HepG2 (cell line): ENCODE measurements at regions not wholly inside any gene's neighbourhood (a gene's known extent, or its start where the extent isn't known, plus 50 kb on each side); places are given as distances from the start of the nearest gene placed in this dataset.

Experiments used
- ESRRA ChIP-seq: sonication (generic); formaldehyde crosslinking; IDR thresholded peaks from 2 replicates; pipeline ENCODE4 v1.5.1; 2020; ENCODE audit warnings: mild to moderate bottlenecking, low read depth, missing genetic modification reagents
- GATA4 ChIP-seq: sonication (generic); IDR thresholded peaks from 2 replicates; pipeline ENCODE4 v1.6.1; 2016; ENCODE audit warnings: antibody characterized with exemption, low read depth, borderline replicate concordance
- HNF4A ChIP-seq: sonication (generic); formaldehyde crosslinking; IDR thresholded peaks from 2 replicates; pipeline ENCODE4 v1.4.0; 2020; ENCODE audit warnings: missing genetic modification reagents
- HOXA5 ChIP-seq: sonication (generic); formaldehyde crosslinking; IDR thresholded peaks from 2 replicates; pipeline ENCODE4 v1.4.0; 2020; ENCODE audit warnings: missing genetic modification reagents
- JUND ChIP-seq: sonication (generic); formaldehyde crosslinking; IDR thresholded peaks from 2 replicates; pipeline ENCODE4 v1.8.0; 2022; ENCODE audit warnings: mild to moderate bottlenecking, missing genetic modification reagents
- KLF16 ChIP-seq, 2 experiments: sonication (generic) in 1 of 2; formaldehyde crosslinking in 1 of 2; IDR thresholded peaks; 2 replicates each; pipeline versions ENCODE4 v1.6.1 to v1.8.0; 2016 to 2023; ENCODE audit warnings: missing genetic modification reagents in 2 of 2, missing compliant biosample characterization in 1 of 2
- MTA1 ChIP-seq: sonication (generic); formaldehyde crosslinking; IDR thresholded peaks from 2 replicates; pipeline ENCODE4 v1.4.0; 2020; ENCODE audit warnings: missing genetic modification reagents, mild to moderate bottlenecking, borderline replicate concordance
- MTF2 ChIP-seq: sonication (generic); formaldehyde crosslinking; IDR thresholded peaks from 2 replicates; pipeline ENCODE4 v1.5.0; 2020; ENCODE audit warnings: missing genetic modification reagents, borderline replicate concordance
- MYC ChIP-seq: sonication (generic); formaldehyde crosslinking; IDR thresholded peaks from 2 replicates; pipeline ENCODE4 v1.9.0; 2021; ENCODE audit warnings: missing genetic modification reagents, borderline replicate concordance
- NFIC ChIP-seq: IDR thresholded peaks from 2 replicates; pipeline ENCODE4 v1.6.1; 2012; ENCODE audit warnings: mild to moderate bottlenecking, low read length, inconsistent platforms
- POGZ ChIP-seq: sonication (generic); formaldehyde crosslinking; IDR thresholded peaks from 2 replicates; pipeline ENCODE4 v1.4.0; 2020; ENCODE audit warnings: mild to moderate bottlenecking, missing genetic modification reagents
- RFXANK ChIP-seq: IDR thresholded peaks from 2 replicates; pipeline ENCODE4 v1.6.1; 2016
- SP5 ChIP-seq: IDR thresholded peaks from 2 replicates; pipeline ENCODE4 v1.6.1; 2016; ENCODE audit warnings: low read depth, borderline replicate concordance
- TAF1 ChIP-seq: sonication (generic); formaldehyde crosslinking; IDR thresholded peaks from 2 replicates; pipeline ENCODE4 v1.4.0; 2020; ENCODE audit warnings: missing genetic modification reagents
- TAF15 ChIP-seq: fragments of 200-400 bp; formaldehyde crosslinking; IDR thresholded peaks from one replicate; pipeline ENCODE4 v1.6.1; 2018; ENCODE audit warnings: mild to moderate bottlenecking, low read depth, low read length; ENCODE audit not compliant: poor library complexity, severe bottlenecking
- ZMAT5 ChIP-seq: sonication (generic); formaldehyde crosslinking; IDR thresholded peaks from 2 replicates; pipeline ENCODE4 v1.5.0; 2020; ENCODE audit warnings: mild to moderate bottlenecking, low read depth, missing genetic modification reagents, borderline replicate concordance
- ZNF12 ChIP-seq: sonication (generic); formaldehyde crosslinking; IDR thresholded peaks from 2 replicates; pipeline ENCODE4 v1.5.0; 2020; ENCODE audit warnings: missing genetic modification reagents
- ZNF224 ChIP-seq: sonication (generic); formaldehyde crosslinking; IDR thresholded peaks from 2 replicates; pipeline ENCODE4 v1.5.0; 2020; ENCODE audit warnings: mild to moderate bottlenecking, missing genetic modification reagents
- ZNF317 ChIP-seq: sonication (generic); formaldehyde crosslinking; IDR thresholded peaks from 2 replicates; pipeline ENCODE4 v1.5.0; 2020; ENCODE audit warnings: mild to moderate bottlenecking, missing genetic modification reagents
- ZNF431 ChIP-seq: sonication (generic); formaldehyde crosslinking; IDR thresholded peaks from 2 replicates; pipeline ENCODE4 v1.9.0; 2022; ENCODE audit warnings: missing genetic modification reagents, low read depth, mild to moderate bottlenecking, borderline replicate concordance
- ZNF543 ChIP-seq: sonication (generic); formaldehyde crosslinking; IDR thresholded peaks from 2 replicates; pipeline ENCODE4 v1.4.0; 2020; ENCODE audit warnings: mild to moderate bottlenecking, missing genetic modification reagents
- ZNF616 ChIP-seq: sonication (generic); formaldehyde crosslinking; IDR thresholded peaks from 2 replicates; pipeline ENCODE4 v1.5.0; 2020; ENCODE audit warnings: low read depth, mild to moderate bottlenecking, missing genetic modification reagents
- ZNF749 ChIP-seq: sonication (generic); formaldehyde crosslinking; IDR thresholded peaks from 2 replicates; pipeline ENCODE4 v1.8.0; 2022; ENCODE audit warnings: mild to moderate bottlenecking, missing genetic modification reagents, moderate library complexity, borderline replicate concordance
- ZNF75D ChIP-seq: sonication (generic); formaldehyde crosslinking; IDR thresholded peaks from 2 replicates; pipeline ENCODE4 v1.8.1; 2023; ENCODE audit warnings: missing genetic modification reagents, mild to moderate bottlenecking, borderline replicate concordance
- ZNF788 ChIP-seq: sonication (generic); formaldehyde crosslinking; IDR thresholded peaks from 2 replicates; pipeline ENCODE4 v1.5.0; 2020; ENCODE audit warnings: mild to moderate bottlenecking, missing genetic modification reagents, borderline replicate concordance
- TF ChIP-seq, protein P1 (sequence below): sonication (generic); formaldehyde crosslinking; IDR thresholded peaks from 2 replicates; pipeline ENCODE4 v1.8.0; 2022; ENCODE audit warnings: missing genetic modification reagents, mild to moderate bottlenecking, inconsistent platforms, borderline replicate concordance
- TF ChIP-seq, protein P2 (sequence below): sonication (generic); formaldehyde crosslinking; IDR thresholded peaks from 2 replicates; pipeline ENCODE4 v1.8.1; 2023; ENCODE audit warnings: mild to moderate bottlenecking, missing genetic modification reagents
- TF ChIP-seq, protein P3 (sequence below): sonication (generic); formaldehyde crosslinking; conservative IDR thresholded peaks from 2 replicates; pipeline ENCODE4 v1.8.0; 2022; ENCODE audit warnings: mild to moderate bottlenecking, moderate library complexity, missing genetic modification reagents

DNA sequence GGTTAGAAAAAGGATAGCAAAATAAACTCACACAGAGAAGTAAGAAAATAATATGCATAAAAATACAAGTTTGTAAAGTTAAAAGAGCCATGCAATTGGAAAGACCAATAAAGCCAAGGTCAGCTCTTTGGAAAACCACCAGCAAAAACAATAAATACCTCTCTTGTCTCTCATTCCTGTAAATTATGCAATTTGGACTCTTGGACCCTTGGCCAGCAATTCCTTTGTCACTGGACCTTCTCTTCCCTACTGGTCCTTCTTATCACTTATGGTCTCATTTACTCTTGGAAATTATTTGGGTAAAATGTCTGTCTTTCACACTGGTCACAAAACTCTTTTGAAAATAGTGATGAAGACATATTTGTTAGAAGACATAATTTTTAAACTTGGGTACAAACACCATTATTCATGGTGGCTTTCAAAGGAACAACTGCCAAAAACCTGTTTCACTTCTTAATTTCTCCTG is 379.5 kb downstream of the TMEM232 start (continued):
- TF ChIP-seq, protein P1, sequence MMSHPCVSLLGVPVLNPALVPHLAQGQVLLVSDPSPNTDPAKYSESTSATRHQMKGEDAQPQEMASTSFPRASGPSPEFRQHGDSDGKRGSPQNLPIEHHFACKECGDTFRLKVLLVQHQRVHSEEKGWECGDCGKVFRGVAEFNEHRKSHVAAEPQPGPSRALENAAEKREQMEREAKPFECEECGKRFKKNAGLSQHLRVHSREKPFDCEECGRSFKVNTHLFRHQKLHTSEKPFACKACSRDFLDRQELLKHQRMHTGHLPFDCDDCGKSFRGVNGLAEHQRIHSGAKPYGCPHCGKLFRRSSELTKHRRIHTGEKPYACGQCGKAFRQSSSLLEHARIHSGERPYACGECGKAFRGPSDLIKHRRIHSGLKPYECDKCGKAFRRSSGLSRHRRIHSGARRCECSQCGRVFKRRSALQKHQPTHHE (CRISPR knock-in tag): no peak
- TF ChIP-seq MTF2 (CRISPR knock-in tag): no peak
- TF ChIP-seq TAF15: no peak
- no peak for TF ChIP-seq ZNF616 (CRISPR knock-in tag)
- TF ChIP-seq POGZ (CRISPR knock-in tag): peak; percentile 97
- peak; percentile 77; the same call in 1 of the 2 replicates for TF ChIP-seq GATA4
- TF ChIP-seq ZNF224 (CRISPR knock-in tag): no peak
- TF ChIP-seq MYC (CRISPR knock-in tag): no peak
- TF ChIP-seq ZNF543: no peak
- no peak for TF ChIP-seq ZNF431 (CRISPR knock-in tag)
- no peak for TF ChIP-seq ZNF75D (CRISPR knock-in tag)
- TF ChIP-seq, protein P2, sequence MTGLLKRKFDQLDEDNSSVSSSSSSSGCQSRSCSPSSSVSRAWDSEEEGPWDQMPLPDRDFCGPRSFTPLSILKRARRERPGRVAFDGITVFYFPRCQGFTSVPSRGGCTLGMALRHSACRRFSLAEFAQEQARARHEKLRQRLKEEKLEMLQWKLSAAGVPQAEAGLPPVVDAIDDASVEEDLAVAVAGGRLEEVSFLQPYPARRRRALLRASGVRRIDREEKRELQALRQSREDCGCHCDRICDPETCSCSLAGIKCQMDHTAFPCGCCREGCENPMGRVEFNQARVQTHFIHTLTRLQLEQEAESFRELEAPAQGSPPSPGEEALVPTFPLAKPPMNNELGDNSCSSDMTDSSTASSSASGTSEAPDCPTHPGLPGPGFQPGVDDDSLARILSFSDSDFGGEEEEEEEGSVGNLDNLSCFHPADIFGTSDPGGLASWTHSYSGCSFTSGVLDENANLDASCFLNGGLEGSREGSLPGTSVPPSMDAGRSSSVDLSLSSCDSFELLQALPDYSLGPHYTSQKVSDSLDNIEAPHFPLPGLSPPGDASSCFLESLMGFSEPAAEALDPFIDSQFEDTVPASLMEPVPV (CRISPR knock-in tag): peak; percentile 47; the same call in 1 of the 2 replicates
- TF ChIP-seq ZMAT5 (CRISPR knock-in tag): no peak
- TF ChIP-seq NFIC: peak; percentile 93
- TF ChIP-seq RFXANK (CRISPR knock-in tag): no peak
- TF ChIP-seq ZNF788 (CRISPR knock-in tag): no peak
- peak; percentile 78 for TF ChIP-seq ZNF317
- peak in 1 of 2 experiments; percentile 89; a peak in 1 of 4 replicates for TF ChIP-seq KLF16 (CRISPR knock-in tag; IDR thresholded peaks at IDR 0.05)
- TF ChIP-seq ZNF749 (CRISPR knock-in tag): no peak
- TF ChIP-seq JUND (CRISPR knock-in tag): no peak
- peak; percentile 63; the same call in 1 of the 2 replicates for TF ChIP-seq HOXA5 (CRISPR knock-in tag)
- 0 out of 2 replicates have a peak, but pooled peaks have one; percentile 26 for TF ChIP-seq ESRRA (CRISPR knock-in tag)
- TF ChIP-seq TAF1: no peak
- peak; percentile 100 for TF ChIP-seq HNF4A (CRISPR knock-in tag)
- TF ChIP-seq, protein P3, sequence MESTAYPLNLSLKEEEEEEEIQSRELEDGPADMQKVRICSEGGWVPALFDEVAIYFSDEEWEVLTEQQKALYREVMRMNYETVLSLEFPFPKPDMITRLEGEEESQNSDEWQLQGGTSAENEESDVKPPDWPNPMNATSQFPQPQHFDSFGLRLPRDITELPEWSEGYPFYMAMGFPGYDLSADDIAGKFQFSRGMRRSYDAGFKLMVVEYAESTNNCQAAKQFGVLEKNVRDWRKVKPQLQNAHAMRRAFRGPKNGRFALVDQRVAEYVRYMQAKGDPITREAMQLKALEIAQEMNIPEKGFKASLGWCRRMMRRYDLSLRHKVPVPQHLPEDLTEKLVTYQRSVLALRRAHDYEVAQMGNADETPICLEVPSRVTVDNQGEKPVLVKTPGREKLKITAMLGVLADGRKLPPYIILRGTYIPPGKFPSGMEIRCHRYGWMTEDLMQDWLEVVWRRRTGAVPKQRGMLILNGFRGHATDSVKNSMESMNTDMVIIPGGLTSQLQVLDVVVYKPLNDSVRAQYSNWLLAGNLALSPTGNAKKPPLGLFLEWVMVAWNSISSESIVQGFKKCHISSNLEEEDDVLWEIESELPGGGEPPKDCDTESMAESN: no peak
- TF ChIP-seq ZNF12 (CRISPR knock-in tag): peak; percentile 78
- TF ChIP-seq MTA1: no peak
- TF ChIP-seq SP5 (CRISPR knock-in tag): 0 out of 2 replicates have a peak, but pooled peaks have one; percentile 27
